ENCODE measurements at regions not wholly inside any gene's neighbourhood (a gene's known extent, or its start where the extent isn't known, plus 50 kb on each side); places are given as distances from the start of the nearest gene placed in this dataset.
A peak's percentile ranks its signal among the peaks of the same experiment; 100 is the strongest.

DNA sequence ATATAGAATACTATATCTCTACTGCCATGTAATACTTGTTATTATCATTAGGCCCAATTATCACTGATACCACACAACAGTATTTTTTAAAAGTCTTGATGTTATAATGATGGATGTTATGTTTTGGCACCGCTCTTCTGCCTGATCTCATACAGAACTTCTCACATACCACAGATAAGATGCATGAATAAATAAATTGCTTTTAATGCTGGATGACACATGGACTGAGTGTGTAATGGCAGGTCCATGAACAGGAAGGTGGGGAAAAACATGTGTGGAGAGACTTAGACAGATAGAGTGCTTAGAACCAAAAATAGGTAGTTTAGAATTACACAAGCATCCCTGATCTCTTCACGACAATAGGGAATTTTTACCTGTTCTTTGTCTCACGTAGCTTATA is 258.4 kb upstream of the MARCKS start:
- H3K36me3 ChIP-seq: no peaks in the 10 kb centered on the region
- no peak for TF ChIP-seq CTCF (IDR thresholded peaks at IDR 0.05; ENCODE audit: low read depth, low read length)
- no peaks in the 10 kb centered on the region for H3K4me1 ChIP-seq
- no peak overlapping the region for H3K4me3 ChIP-seq (ENCODE audit: low read depth, low read length)
- no peaks in the 10 kb centered on the region; the same call in 1 of the 2 replicates for H3K9me3 ChIP-seq
- no peak for DNase-seq
- no peaks in the 10 kb centered on the region for H3K27me3 ChIP-seq

DNA sequence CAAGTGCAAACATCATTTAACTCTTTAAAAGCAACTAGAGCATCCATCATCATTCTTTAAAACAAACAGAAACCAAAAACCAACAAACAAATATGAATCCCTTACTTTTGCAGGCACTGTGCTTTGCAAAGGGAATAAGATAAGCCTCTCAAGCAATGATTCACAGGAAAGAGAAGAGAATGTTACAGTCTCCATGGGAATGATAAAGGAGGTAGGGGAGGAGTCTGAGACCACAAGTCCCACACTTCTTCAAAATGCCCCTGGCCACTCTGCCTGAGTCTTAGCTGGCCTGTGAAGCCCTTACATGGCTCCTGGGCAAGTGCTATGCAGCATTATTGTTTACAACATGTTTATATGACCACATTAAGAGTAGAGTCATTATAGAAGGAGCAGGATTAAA is 257.7 kb upstream of the MARCKS start:
- no peak for DNase-seq
- no peaks in the 10 kb centered on the region for H3K4me1 ChIP-seq
- no peak overlapping the region for H3K4me3 ChIP-seq (ENCODE audit: low read depth, low read length)
- H3K27me3 ChIP-seq: no peaks in the 10 kb centered on the region
- TF ChIP-seq CTCF (IDR thresholded peaks at IDR 0.05; ENCODE audit: low read depth, low read length): no peak
- no peaks in the 10 kb centered on the region for H3K36me3 ChIP-seq
- H3K9me3 ChIP-seq: no peaks in the 10 kb centered on the region; the same call in 1 of the 2 replicates

DNA sequence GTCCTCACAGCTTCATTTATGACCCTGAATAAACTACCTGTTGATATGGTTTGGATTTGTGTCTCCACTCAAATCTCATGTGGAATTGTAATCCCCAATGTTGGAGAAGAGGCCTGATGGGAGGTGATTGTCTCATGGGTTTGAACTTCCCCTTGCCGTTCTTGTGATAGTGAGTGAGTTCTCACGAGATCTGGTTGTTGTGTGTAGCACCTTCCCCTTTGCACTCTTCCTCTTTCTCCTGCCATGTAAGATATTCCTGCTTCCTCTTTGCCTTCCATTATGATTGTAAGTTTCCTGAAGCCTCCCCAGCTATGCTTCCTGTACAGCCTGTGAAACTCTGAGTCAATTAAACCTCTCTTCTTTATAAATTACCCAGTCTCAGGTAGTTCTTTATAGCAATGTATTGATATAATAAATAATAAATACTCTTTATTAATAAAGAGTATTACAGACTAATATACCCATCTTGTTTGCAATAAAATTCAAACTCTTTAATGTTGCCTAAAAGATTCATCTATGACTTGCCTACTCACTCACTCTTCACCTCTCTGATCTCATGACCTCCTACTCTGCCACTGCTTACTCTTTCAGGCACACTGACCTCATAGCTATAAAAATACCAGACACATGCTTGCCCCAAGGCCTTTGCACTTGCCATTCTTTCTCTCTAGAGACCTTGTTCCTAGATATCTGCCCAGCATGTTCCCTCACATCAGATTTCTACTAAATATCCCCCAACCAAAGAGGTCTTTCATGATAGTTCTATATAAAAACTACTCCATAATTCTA is 256.4 kb upstream of the MARCKS start:
- H3K36me3 ChIP-seq: no peaks in the 10 kb centered on the region
- H3K9me3 ChIP-seq: no peaks in the 10 kb centered on the region; the same call in 1 of the 2 replicates
- DNase-seq: no peak
- no peak overlapping the region for H3K4me3 ChIP-seq (ENCODE audit: low read depth, low read length)
- no peak for TF ChIP-seq CTCF (IDR thresholded peaks at IDR 0.05; ENCODE audit: low read depth, low read length)
- no peaks in the 10 kb centered on the region for H3K4me1 ChIP-seq
- H3K27me3 ChIP-seq: no peaks in the 10 kb centered on the region

GRCh38 chr6:113607821-113608545 is 249.2 kb upstream of the MARCKS start:
- H3K4me3 ChIP-seq (ENCODE audit: low read depth, low read length): no peak overlapping the region
- H3K4me1 ChIP-seq: peaks cover 16% of the 10 kb centered on the region
- no peak for DNase-seq
- TF ChIP-seq CTCF (IDR thresholded peaks at IDR 0.05; ENCODE audit: low read depth, low read length): no peak
- H3K27me3 ChIP-seq: no peaks in the 10 kb centered on the region
- no peaks in the 10 kb centered on the region for H3K9me3 ChIP-seq
- H3K36me3 ChIP-seq: no peaks in the 10 kb centered on the region

- H3K9me3 ChIP-seq: no peaks in the 10 kb centered on the region
- TF ChIP-seq CTCF (IDR thresholded peaks at IDR 0.05; ENCODE audit: low read depth, low read length): no peak
- H3K4me1 ChIP-seq: peaks cover 16% of the 10 kb centered on the region
- H3K36me3 ChIP-seq: no peaks in the 10 kb centered on the region
- no peak overlapping the region for H3K4me3 ChIP-seq (ENCODE audit: low read depth, low read length)
- H3K27me3 ChIP-seq: no peaks in the 10 kb centered on the region
- peak; percentile 14 for DNase-seq
These were observed 246.7 kb upstream of the MARCKS start for GRCh38 chr6:113610377-113610988.
